GM12892 (cell line): ENCODE measurements at regions not wholly inside any gene's neighbourhood (a gene's known extent, or its start where the extent isn't known, plus 50 kb on each side); places are given as distances from the start of the nearest gene placed in this dataset.

Source experiments
- POLR2A ChIP-seq: IDR thresholded peaks from 2 replicates; pipeline ENCODE4 v1.6.1; 2011; ENCODE audit warnings: low read depth, low read length, control low read depth
- POLR2AphosphoS5 ChIP-seq: IDR thresholded peaks from 2 replicates; pipeline ENCODE4 v1.6.1; 2011; ENCODE audit warnings: low read depth, low read length, control low read depth
- TAF1 ChIP-seq: IDR thresholded peaks from 2 replicates; pipeline ENCODE4 v1.6.1; 2011; ENCODE audit warnings: low read depth, mild to moderate bottlenecking, control low read depth, low read length, borderline replicate concordance

GRCh38 chr1:73042403-73042802 is 760.1 kb upstream of the NEGR1 start:
- no peak for TF ChIP-seq POLR2A
- no peak for TF ChIP-seq TAF1
- TF ChIP-seq POLR2AphosphoS5 = no peak
